ENCODE measurements at regions not wholly inside any gene's neighbourhood (a gene's known extent, or its start where the extent isn't known, plus 50 kb on each side); places are given as distances from the start of the nearest gene placed in this dataset.
A peak's percentile ranks its signal among the peaks of the same experiment; 100 is the strongest.
"Not testable (repeated sequence)": the region's sequence is repeated elsewhere in the genome, so short reads cannot be mapped to it uniquely, and the experiment has no call there.

GRCh38 chr2:8441986-8442385 is 239.9 kb upstream of the ID2 start:
- Mint-ChIP-seq H3K4me3 (no peak overlapping the region), H3K36me3 (peaks cover 2% of the 10 kb centered on the region), H3K27me3 (ENCODE audit: insufficient read depth, low read depth) (peaks cover 7% of the 10 kb centered on the region), H3K9me3 (peaks cover 12% of the 10 kb centered on the region), H3K27ac (no peak overlapping the region), H3K4me1 (peaks cover 7% of the 10 kb centered on the region)
- no peak overlapping the region for H3K9ac ChIP-seq
- H3F3A ChIP-seq (ENCODE audit: low read depth) = peaks cover 7% of the 10 kb centered on the region
- TF ChIP-seq CTCF (IDR thresholded peaks at IDR 0.05) (no peak), EZH2phosphoT487 (IDR thresholded peaks at IDR 0.05) (no peak), EZH2 (IDR thresholded peaks at IDR 0.05) (no peak)
- no peaks in the 10 kb centered on the region for H3K27me3 ChIP-seq
- H3K27ac ChIP-seq = no peak overlapping the region
- no peak overlapping the region for H3K4me3 ChIP-seq
- peaks cover 12% of the 10 kb centered on the region for H3K4me1 ChIP-seq
- no peak overlapping the region for H2AFZ ChIP-seq (replicated peaks)
- no peaks in the 10 kb centered on the region for H3K79me2 ChIP-seq (ENCODE audit: low read depth)
- no peaks in the 10 kb centered on the region for H3K9me3 ChIP-seq (ENCODE audit: low read depth)
- no peak for DNase-seq (ENCODE audit: low spot score)
- no peaks in the 10 kb centered on the region for H3K36me3 ChIP-seq
- H3K4me2 ChIP-seq = no peak overlapping the region
- H4K20me1 ChIP-seq (ENCODE audit: low read depth) = no peaks in the 10 kb centered on the region

GRCh38 chr2:8442833-8443486 is 238.9 kb upstream of the ID2 start:
- Histone ChIP-seq H2AFZ (replicated peaks) (no peak overlapping the region), H3K27ac (no peak overlapping the region), H3K9me3 (ENCODE audit: low read depth) (no peaks in the 10 kb centered on the region), H3F3A (ENCODE audit: low read depth) (peaks cover 7% of the 10 kb centered on the region), H3K4me2 (no peak overlapping the region), H3K27me3 (no peaks in the 10 kb centered on the region), H3K4me1 (peaks cover 12% of the 10 kb centered on the region), H3K36me3 (no peaks in the 10 kb centered on the region), H3K9ac (no peak overlapping the region), H3K79me2 (ENCODE audit: low read depth) (no peaks in the 10 kb centered on the region), H3K4me3 (no peak overlapping the region), H4K20me1 (ENCODE audit: low read depth) (no peaks in the 10 kb centered on the region)
- no peak for DNase-seq (ENCODE audit: low spot score)
- peaks cover 2% of the 10 kb centered on the region for H3K36me3 Mint-ChIP-seq
- peaks cover 7% of the 10 kb centered on the region for H3K4me1 Mint-ChIP-seq
- peaks cover 6% of the 10 kb centered on the region for H3K27me3 Mint-ChIP-seq (ENCODE audit: insufficient read depth, low read depth)
- no peak overlapping the region for H3K27ac Mint-ChIP-seq
- peaks cover 7% of the 10 kb centered on the region for H3K9me3 Mint-ChIP-seq
- no peak overlapping the region for H3K4me3 Mint-ChIP-seq
- TF ChIP-seq EZH2 (IDR thresholded peaks at IDR 0.05) (no peak), CTCF (IDR thresholded peaks at IDR 0.05) (no peak), EZH2phosphoT487 (IDR thresholded peaks at IDR 0.05) (no peak)

GRCh38 chr2:8445580-8445979 is 236.3 kb upstream of the ID2 start:
- no peaks in the 10 kb centered on the region for H3K36me3 ChIP-seq
- no peaks in the 10 kb centered on the region for H3K79me2 ChIP-seq (ENCODE audit: low read depth)
- H3K4me2 ChIP-seq = peak overlapping the region; percentile 34
- Mint-ChIP-seq H3K9me3 (peaks cover 4% of the 10 kb centered on the region), H3K36me3 (no peaks in the 10 kb centered on the region), H3K4me1 (peaks cover 7% of the 10 kb centered on the region), H3K4me3 (no peak overlapping the region), H3K27ac (no peak overlapping the region), H3K27me3 (ENCODE audit: insufficient read depth, low read depth) (peaks cover 4% of the 10 kb centered on the region)
- TF ChIP-seq CTCF (IDR thresholded peaks at IDR 0.05) = no peak
- TF ChIP-seq EZH2 (IDR thresholded peaks at IDR 0.05) = no peak
- TF ChIP-seq EZH2phosphoT487 (IDR thresholded peaks at IDR 0.05) = no peak
- no peaks in the 10 kb centered on the region for H3K9me3 ChIP-seq (ENCODE audit: low read depth)
- peaks cover 7% of the 10 kb centered on the region for H3F3A ChIP-seq (ENCODE audit: low read depth)
- H4K20me1 ChIP-seq (ENCODE audit: low read depth) = no peaks in the 10 kb centered on the region
- peak overlapping the region; percentile 86 for H2AFZ ChIP-seq (replicated peaks)
- peak; percentile 46 for DNase-seq (ENCODE audit: low spot score)
- no peak overlapping the region for H3K4me3 ChIP-seq
- no peak overlapping the region for H3K27ac ChIP-seq
- H3K27me3 ChIP-seq = no peaks in the 10 kb centered on the region
- H3K4me1 ChIP-seq = peaks cover 12% of the 10 kb centered on the region
- H3K9ac ChIP-seq = no peak overlapping the region

- not testable (repeated sequence) for H4K20me1 ChIP-seq (ENCODE audit: low read depth); H3K27ac Mint-ChIP-seq; H3K36me3 ChIP-seq; H3K27me3 ChIP-seq; H3K9ac ChIP-seq; H3K27me3 Mint-ChIP-seq (ENCODE audit: insufficient read depth, low read depth); H3K36me3 Mint-ChIP-seq; H3K4me3 ChIP-seq; DNase-seq (ENCODE audit: low spot score); H3K4me3 Mint-ChIP-seq; H3K4me2 ChIP-seq; H2AFZ ChIP-seq (replicated peaks); H3K4me1 Mint-ChIP-seq; H3K27ac ChIP-seq; H3K79me2 ChIP-seq (ENCODE audit: low read depth); H3F3A ChIP-seq (ENCODE audit: low read depth); H3K9me3 ChIP-seq (ENCODE audit: low read depth)
- peaks cover 12% of the 10 kb centered on the region for H3K4me1 ChIP-seq
- H3K9me3 Mint-ChIP-seq = peaks cover 10% of the 10 kb centered on the region
Measured at GRCh38 chr2:8446751-8447150, 235.1 kb upstream of the ID2 start.
